ENCODE measurements at regions not wholly inside any gene's neighbourhood (a gene's known extent, or its start where the extent isn't known, plus 50 kb on each side); places are given as distances from the start of the nearest gene placed in this dataset.

DNA sequence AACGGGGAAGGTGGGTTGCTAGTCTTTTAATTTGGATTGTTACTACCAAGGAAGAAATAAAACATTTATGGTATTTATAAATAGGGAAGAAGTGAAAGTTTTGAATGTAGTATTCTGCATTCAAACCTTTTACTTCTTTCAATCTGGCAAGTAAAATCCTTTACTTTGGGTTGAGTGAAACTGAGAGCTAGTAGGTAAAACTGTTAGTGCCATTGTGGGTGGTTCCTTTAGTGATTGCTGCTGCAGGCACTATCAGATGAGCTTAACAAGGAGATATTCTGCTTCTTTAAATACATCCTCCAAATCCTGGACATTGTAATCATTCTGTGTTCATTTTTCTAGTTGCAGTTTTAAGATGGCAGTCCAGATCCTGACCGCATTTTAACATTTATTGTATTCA, 650.9 kb upstream of the PCDH10 start:
- no peak for ATAC-seq
- Histone ChIP-seq H3K27ac (ENCODE audit: low read length) (no peak overlapping the region), H2AFZ (ENCODE audit: low read length) (no peak overlapping the region), H3K4me2 (ENCODE audit: low read length) (no peak overlapping the region), H4K20me1 (ENCODE audit: low read length) (no peaks in the 10 kb centered on the region), H3K9me3 (ENCODE audit: low read length) (no peaks in the 10 kb centered on the region), H3F3A (ENCODE audit: low read length, unreplicated experiment) (no peaks in the 10 kb centered on the region), H3K4me3 (ENCODE audit: low read length) (no peak overlapping the region), H3K27me3 (ENCODE audit: low read length) (no peaks in the 10 kb centered on the region), H3K9me2 (replicated peaks; ENCODE audit: low read length) (no peaks in the 10 kb centered on the region), H3K36me3 (ENCODE audit: low read depth, low read length) (no peaks in the 10 kb centered on the region), H3K4me1 (ENCODE audit: insufficient read depth, low read length) (no peaks in the 10 kb centered on the region), H3K79me2 (ENCODE audit: low read length) (no peaks in the 10 kb centered on the region), H3K9ac (ENCODE audit: low read length) (no peak overlapping the region)
- BruUV-seq (replicated peaks): no TSS peak
- no peak for DNase-seq
- intact Hi-C loops (cut with micrococcal nuclease): no loop called here
- ChIA-PET CTCF (no interaction called here), POLR2A (ENCODE audit: unreplicated experiment) (no interaction called here)
- TF ChIP-seq EZH2phosphoT487 (IDR thresholded peaks at IDR 0.05; ENCODE audit: borderline replicate concordance, low read length): no peak
- TF ChIP-seq, protein P1, sequence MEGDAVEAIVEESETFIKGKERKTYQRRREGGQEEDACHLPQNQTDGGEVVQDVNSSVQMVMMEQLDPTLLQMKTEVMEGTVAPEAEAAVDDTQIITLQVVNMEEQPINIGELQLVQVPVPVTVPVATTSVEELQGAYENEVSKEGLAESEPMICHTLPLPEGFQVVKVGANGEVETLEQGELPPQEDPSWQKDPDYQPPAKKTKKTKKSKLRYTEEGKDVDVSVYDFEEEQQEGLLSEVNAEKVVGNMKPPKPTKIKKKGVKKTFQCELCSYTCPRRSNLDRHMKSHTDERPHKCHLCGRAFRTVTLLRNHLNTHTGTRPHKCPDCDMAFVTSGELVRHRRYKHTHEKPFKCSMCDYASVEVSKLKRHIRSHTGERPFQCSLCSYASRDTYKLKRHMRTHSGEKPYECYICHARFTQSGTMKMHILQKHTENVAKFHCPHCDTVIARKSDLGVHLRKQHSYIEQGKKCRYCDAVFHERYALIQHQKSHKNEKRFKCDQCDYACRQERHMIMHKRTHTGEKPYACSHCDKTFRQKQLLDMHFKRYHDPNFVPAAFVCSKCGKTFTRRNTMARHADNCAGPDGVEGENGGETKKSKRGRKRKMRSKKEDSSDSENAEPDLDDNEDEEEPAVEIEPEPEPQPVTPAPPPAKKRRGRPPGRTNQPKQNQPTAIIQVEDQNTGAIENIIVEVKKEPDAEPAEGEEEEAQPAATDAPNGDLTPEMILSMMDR (conservative IDR thresholded peaks at IDR 0.05; ENCODE audit: low read depth, low read length): no peak
- TF ChIP-seq EZH2 (IDR thresholded peaks at IDR 0.05; ENCODE audit: low read length, unreplicated experiment): no peak

DNA sequence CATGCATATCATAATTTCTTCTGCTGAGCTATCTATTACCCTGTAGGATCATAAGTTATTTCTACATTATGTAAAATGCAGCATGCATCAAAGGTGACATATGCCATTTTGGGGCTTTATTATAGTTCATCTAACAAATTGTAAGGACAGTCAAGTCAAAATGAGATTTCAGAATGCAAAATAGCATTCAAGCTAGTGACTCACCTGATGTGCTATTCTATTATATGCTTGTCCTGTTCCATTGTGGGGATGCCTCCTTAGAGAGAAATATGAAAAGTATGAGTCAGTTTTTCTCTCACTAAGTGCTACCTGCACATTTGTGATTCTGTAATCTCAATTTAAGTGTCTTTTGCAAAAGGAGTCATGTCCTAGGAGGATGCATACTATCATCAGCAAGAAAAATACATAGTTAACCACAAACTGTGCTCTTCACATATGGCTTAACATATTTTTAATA, 647.0 kb upstream of the PCDH10 start:
- ATAC-seq (peak; percentile 20; the same call in 1 of the 2 replicates), DNase-seq (peak; percentile 6)
- Histone ChIP-seq H3K36me3 (ENCODE audit: low read depth, low read length) (no peaks in the 10 kb centered on the region), H3K4me1 (ENCODE audit: insufficient read depth, low read length) (no peaks in the 10 kb centered on the region), H3K9me3 (ENCODE audit: low read length) (no peaks in the 10 kb centered on the region), H3K27me3 (ENCODE audit: low read length) (no peaks in the 10 kb centered on the region), H3K9me2 (replicated peaks; ENCODE audit: low read length) (no peaks in the 10 kb centered on the region), H3K27ac (ENCODE audit: low read length) (no peak overlapping the region), H4K20me1 (ENCODE audit: low read length) (no peaks in the 10 kb centered on the region), H3K4me3 (ENCODE audit: low read length) (no peak overlapping the region), H3K4me2 (ENCODE audit: low read length) (no peak overlapping the region), H3K79me2 (ENCODE audit: low read length) (no peaks in the 10 kb centered on the region), H3K9ac (ENCODE audit: low read length) (no peak overlapping the region), H2AFZ (ENCODE audit: low read length) (no peak overlapping the region), H3F3A (ENCODE audit: low read length, unreplicated experiment) (no peaks in the 10 kb centered on the region)
- BruUV-seq (replicated peaks): no TSS peak
- TF ChIP-seq, protein P1 (conservative IDR thresholded peaks at IDR 0.05; ENCODE audit: low read depth, low read length): no peak
- TF ChIP-seq EZH2phosphoT487 (IDR thresholded peaks at IDR 0.05; ENCODE audit: borderline replicate concordance, low read length): no peak
- no peak for TF ChIP-seq EZH2 (IDR thresholded peaks at IDR 0.05; ENCODE audit: low read length, unreplicated experiment)
- ChIA-PET CTCF (no interaction called here), POLR2A (ENCODE audit: unreplicated experiment) (no interaction called here)
- intact Hi-C loops (cut with micrococcal nuclease): no loop called here

DNA sequence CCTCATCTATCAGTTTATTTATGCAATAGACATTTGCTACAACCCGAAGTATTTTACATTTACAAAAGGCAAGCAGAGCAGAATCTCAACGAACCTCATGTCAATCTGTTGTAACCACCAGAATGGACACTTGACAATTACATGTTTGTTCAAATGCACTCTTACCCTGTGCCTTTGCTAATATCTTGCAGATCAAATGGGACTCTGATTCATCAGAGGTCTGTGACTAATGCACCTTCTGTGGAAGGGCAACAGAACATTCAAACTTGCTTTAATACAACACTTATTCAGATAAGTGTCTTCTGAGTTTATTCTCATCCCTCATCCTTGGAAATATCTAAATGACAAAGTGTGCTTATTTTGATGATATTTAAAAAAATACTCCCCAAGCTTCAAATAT, 644.7 kb upstream of the PCDH10 start:
- BruUV-seq (replicated peaks): no TSS peak
- no peak for TF ChIP-seq EZH2phosphoT487 (IDR thresholded peaks at IDR 0.05; ENCODE audit: borderline replicate concordance, low read length)
- TF ChIP-seq EZH2 (IDR thresholded peaks at IDR 0.05; ENCODE audit: low read length, unreplicated experiment): no peak
- TF ChIP-seq, protein P1 (conservative IDR thresholded peaks at IDR 0.05; ENCODE audit: low read depth, low read length): no peak
- no peaks in the 10 kb centered on the region for H3K27me3 ChIP-seq (ENCODE audit: low read length)
- H3K36me3 ChIP-seq (ENCODE audit: low read depth, low read length): no peaks in the 10 kb centered on the region
- H3K4me1 ChIP-seq (ENCODE audit: insufficient read depth, low read length): no peaks in the 10 kb centered on the region
- H3F3A ChIP-seq (ENCODE audit: low read length, unreplicated experiment): no peaks in the 10 kb centered on the region
- no peak overlapping the region for H2AFZ ChIP-seq (ENCODE audit: low read length)
- CTCF ChIA-PET: no interaction called here
- POLR2A ChIA-PET (ENCODE audit: unreplicated experiment): no interaction called here
- no peaks in the 10 kb centered on the region for H4K20me1 ChIP-seq (ENCODE audit: low read length)
- H3K79me2 ChIP-seq (ENCODE audit: low read length): no peaks in the 10 kb centered on the region
- peak; percentile 85 for ATAC-seq
- H3K9ac ChIP-seq (ENCODE audit: low read length): no peak overlapping the region
- no peaks in the 10 kb centered on the region for H3K9me2 ChIP-seq (replicated peaks; ENCODE audit: low read length)
- H3K9me3 ChIP-seq (ENCODE audit: low read length): no peaks in the 10 kb centered on the region
- no peak overlapping the region for H3K4me3 ChIP-seq (ENCODE audit: low read length)
- no peak overlapping the region for H3K4me2 ChIP-seq (ENCODE audit: low read length)
- H3K27ac ChIP-seq (ENCODE audit: low read length): no peak overlapping the region
- peak; percentile 51 for DNase-seq
- intact Hi-C loops (cut with micrococcal nuclease): no loop called here
